PC-9 (cell line): ENCODE measurements at regions not wholly inside any gene's neighbourhood (a gene's known extent, or its start where the extent isn't known, plus 50 kb on each side); places are given as distances from the start of the nearest gene placed in this dataset.

Experiments
- BruUV-seq: library from RNA; stranded (reverse); fragments of 400-500 nt; replicated peaks from 2 replicates; lab custom pipeline; 2021; lab: Mats Ljungman, UMichigan
- CTCF ChIA-PET: fragments of 300-600 bp; sonication (Branson Sonifier 250); formaldehyde crosslinking; loops from one replicate; lab custom pipeline; 2022; ENCODE audit warnings: antibody characterized with exemption; lab: Charles Lee
- POLR2A ChIA-PET: fragments of 300-600 bp; sonication (Branson Sonifier 250); formaldehyde crosslinking; loops from one replicate; lab custom pipeline; 2022; ENCODE audit warnings: antibody characterized with exemption; ENCODE audit not compliant: unreplicated experiment; lab: Charles Lee
- DNase-seq, 2 experiments: peaks; one replicate each; pipeline versions ENCODE4 v3.0.0 to v3.0.0-alpha.2; 2015 to 2022; ENCODE audit warnings: mixed read lengths in 1 of 2
- H2AFZ ChIP-seq: fragments of 200-600 bp; sonication (generic); 2 replicates; pipeline ENCODE4 v1.8.1; 2017; ENCODE audit warnings: antibody characterized with exemption
- H3F3A ChIP-seq: fragments of 200-600 bp; sonication (generic); 2 replicates; pipeline ENCODE4 v1.8.1; 2017; ENCODE audit warnings: antibody characterized with exemption, mild to moderate bottlenecking, low read depth; ENCODE audit not compliant: insufficient read depth
- H3K27ac ChIP-seq: fragments of 200-600 bp; sonication (generic); 2 replicates; pipeline ENCODE4 v1.6.1; 2016; ENCODE audit warnings: mixed run types
- H3K27me3 ChIP-seq: fragments of 200-600 bp; sonication (generic); 2 replicates; pipeline ENCODE4 v1.6.1; 2016; ENCODE audit warnings: low read depth, mixed run types; ENCODE audit not compliant: insufficient read depth
- H3K36me3 ChIP-seq: fragments of 200-600 bp; sonication (generic); 2 replicates; pipeline ENCODE4 v1.6.1; 2016; ENCODE audit warnings: low read depth, mixed run types
- H3K4me1 ChIP-seq: fragments of 200-600 bp; sonication (generic); replicated peaks from 2 replicates; pipeline ENCODE4 v1.6.1; 2016; ENCODE audit warnings: mixed run types; ENCODE audit not compliant: insufficient read depth
- H3K4me2 ChIP-seq: fragments of 200-600 bp; sonication (generic); 2 replicates; pipeline ENCODE4 v1.6.1; 2017; ENCODE audit warnings: mixed run types
- H3K4me3 ChIP-seq: fragments of 200-600 bp; sonication (generic); 2 replicates; pipeline ENCODE4 v1.6.1; 2016; ENCODE audit warnings: mixed run types
- H3K79me2 ChIP-seq: fragments of 200-600 bp; sonication (generic); 2 replicates; pipeline ENCODE4 v1.6.1; 2017; ENCODE audit warnings: low read depth, mixed run types
- H3K9me2 ChIP-seq: fragments of 200-600 bp; sonication (generic); 2 replicates; pipeline ENCODE4 v1.8.1; 2017; ENCODE audit warnings: mild to moderate bottlenecking; ENCODE audit not compliant: insufficient read depth
- H3K9me3 ChIP-seq: fragments of 200-600 bp; sonication (generic); 2 replicates; pipeline ENCODE4 v1.8.1; 2016; ENCODE audit warnings: low read depth; ENCODE audit not compliant: insufficient read depth
- H4K20me1 ChIP-seq: fragments of 200-600 bp; sonication (generic); 2 replicates; pipeline ENCODE4 v1.8.1; 2017; ENCODE audit not compliant: insufficient read depth
- EZH2 ChIP-seq: fragments of 200-600 bp; sonication (generic); IDR thresholded peaks from 2 replicates; pipeline ENCODE4 v1.8.0; 2017; ENCODE audit warnings: antibody characterized with exemption, low read depth
- intact Hi-C: fragments of 100-400 bp; cut with micrococcal nuclease; formaldehyde crosslinking; loops from one replicate; pipeline ENCODE4 v1.10.0; 2022; ENCODE audit not compliant: unreplicated experiment
- TF ChIP-seq, protein P1 (sequence below): fragments of 200-600 bp; sonication (generic); conservative IDR thresholded peaks from 2 replicates; pipeline ENCODE4 v1.6.1; 2017; ENCODE audit warnings: mixed run types, antibody characterized with exemption, mild to moderate bottlenecking, moderate library complexity

DNA sequence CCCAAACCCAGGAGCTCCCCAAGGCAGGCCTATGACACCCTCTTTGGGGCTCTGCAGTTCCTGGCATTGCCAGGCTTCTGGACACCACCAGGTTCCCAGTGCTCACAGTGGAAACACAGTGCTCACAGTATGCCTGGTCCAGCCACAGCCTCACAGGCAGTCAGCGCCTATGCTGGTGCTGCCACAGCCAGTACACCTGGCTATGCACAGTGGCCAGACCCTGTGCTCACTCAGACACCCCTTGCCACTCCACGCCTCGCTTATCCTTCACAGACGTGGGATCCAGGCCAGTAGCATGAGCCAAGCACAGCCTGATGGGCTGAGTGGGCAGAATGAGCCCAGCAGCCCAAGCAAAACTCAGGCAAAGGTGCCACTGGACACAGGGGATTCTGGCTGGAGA is 579.2 kb upstream of the ADGRL2 start:
- TF ChIP-seq, protein P1, sequence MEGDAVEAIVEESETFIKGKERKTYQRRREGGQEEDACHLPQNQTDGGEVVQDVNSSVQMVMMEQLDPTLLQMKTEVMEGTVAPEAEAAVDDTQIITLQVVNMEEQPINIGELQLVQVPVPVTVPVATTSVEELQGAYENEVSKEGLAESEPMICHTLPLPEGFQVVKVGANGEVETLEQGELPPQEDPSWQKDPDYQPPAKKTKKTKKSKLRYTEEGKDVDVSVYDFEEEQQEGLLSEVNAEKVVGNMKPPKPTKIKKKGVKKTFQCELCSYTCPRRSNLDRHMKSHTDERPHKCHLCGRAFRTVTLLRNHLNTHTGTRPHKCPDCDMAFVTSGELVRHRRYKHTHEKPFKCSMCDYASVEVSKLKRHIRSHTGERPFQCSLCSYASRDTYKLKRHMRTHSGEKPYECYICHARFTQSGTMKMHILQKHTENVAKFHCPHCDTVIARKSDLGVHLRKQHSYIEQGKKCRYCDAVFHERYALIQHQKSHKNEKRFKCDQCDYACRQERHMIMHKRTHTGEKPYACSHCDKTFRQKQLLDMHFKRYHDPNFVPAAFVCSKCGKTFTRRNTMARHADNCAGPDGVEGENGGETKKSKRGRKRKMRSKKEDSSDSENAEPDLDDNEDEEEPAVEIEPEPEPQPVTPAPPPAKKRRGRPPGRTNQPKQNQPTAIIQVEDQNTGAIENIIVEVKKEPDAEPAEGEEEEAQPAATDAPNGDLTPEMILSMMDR = no peak
- no peak for TF ChIP-seq EZH2
- Histone ChIP-seq H3K36me3 (no peaks in the 10 kb centered on the region), H3K4me1 (no peaks in the 10 kb centered on the region), H3K4me2 (no peak overlapping the region), H3K9me2 (0 out of 2 replicates have a peak, but pooled peaks cover 2% of the 10 kb centered on the region), H3K79me2 (no peaks in the 10 kb centered on the region), H3K27ac (no peak overlapping the region), H2AFZ (no peak overlapping the region), H3K4me3 (no peak overlapping the region), H4K20me1 (no peaks in the 10 kb centered on the region), H3F3A (no peaks in the 10 kb centered on the region), H3K9me3 (no peaks in the 10 kb centered on the region), H3K27me3 (no peaks in the 10 kb centered on the region)
- intact Hi-C loops = no loop called here
- CTCF ChIA-PET = no interaction called here
- no peak for DNase-seq
- POLR2A ChIA-PET = no interaction called here
- no TSS peak for BruUV-seq

DNA sequence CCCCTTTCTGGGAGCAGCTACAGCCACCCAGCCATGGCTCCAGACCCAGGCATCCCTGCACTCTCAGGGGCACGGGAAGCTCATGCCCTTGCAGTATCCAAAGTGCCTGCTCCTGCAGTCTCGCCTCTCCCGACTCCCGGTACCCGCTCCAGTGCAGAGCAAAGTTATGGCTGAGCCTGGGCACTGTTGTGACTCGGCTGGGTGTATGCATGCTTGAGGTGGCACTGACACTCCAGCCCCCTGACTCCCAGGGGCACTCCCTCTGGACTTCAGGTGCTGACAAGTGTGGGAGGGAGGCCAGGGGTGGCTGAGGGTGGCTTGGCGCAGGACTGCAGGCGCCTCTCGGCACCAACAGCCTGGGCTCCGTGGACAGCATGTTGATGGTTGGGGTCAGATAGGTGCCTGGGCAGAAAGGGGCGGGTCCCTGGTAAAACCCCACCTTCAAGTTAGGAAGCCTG is 580.1 kb upstream of the ADGRL2 start:
- BruUV-seq = no TSS peak
- intact Hi-C loops = no loop called here
- no peaks in the 10 kb centered on the region for H3K9me3 ChIP-seq
- TF ChIP-seq, protein P1 = no peak
- TF ChIP-seq EZH2 = no peak
- H3F3A ChIP-seq = no peaks in the 10 kb centered on the region
- H3K36me3 ChIP-seq = no peaks in the 10 kb centered on the region
- H3K4me3 ChIP-seq = no peak overlapping the region
- H4K20me1 ChIP-seq = no peaks in the 10 kb centered on the region
- H3K4me1 ChIP-seq = no peaks in the 10 kb centered on the region
- ChIA-PET POLR2A (no interaction called here), CTCF (no interaction called here)
- H3K27ac ChIP-seq = no peak overlapping the region
- H2AFZ ChIP-seq = no peak overlapping the region
- H3K9me2 ChIP-seq = 0 out of 2 replicates have a peak, but pooled peaks cover 2% of the 10 kb centered on the region
- no peak overlapping the region for H3K4me2 ChIP-seq
- no peaks in the 10 kb centered on the region for H3K79me2 ChIP-seq
- no peaks in the 10 kb centered on the region for H3K27me3 ChIP-seq
- no peak for DNase-seq

DNA sequence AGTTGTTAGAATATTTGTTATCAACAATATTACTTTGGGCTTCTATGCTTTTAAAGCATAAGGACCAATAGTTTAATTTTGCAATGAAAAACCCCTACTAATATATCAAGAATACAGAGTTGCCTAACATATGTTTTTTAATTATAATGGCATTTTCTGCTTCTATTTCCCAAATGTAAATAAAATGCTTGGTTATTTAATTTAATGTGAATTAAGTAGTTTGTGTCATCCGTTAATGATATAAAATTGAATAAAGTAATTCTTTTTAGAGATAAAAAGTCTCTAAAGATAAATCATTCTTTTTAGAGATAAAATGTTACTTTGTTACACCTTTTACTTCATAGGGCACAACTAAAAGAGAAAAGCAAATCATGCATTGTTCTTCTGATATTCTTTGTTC is 583.7 kb upstream of the ADGRL2 start:
- Histone ChIP-seq H3K4me3 (no peak overlapping the region), H3K27ac (no peak overlapping the region), H3K27me3 (no peaks in the 10 kb centered on the region), H3K79me2 (no peaks in the 10 kb centered on the region), H3K4me1 (no peaks in the 10 kb centered on the region), H2AFZ (no peak overlapping the region), H4K20me1 (no peaks in the 10 kb centered on the region), H3K36me3 (no peaks in the 10 kb centered on the region), H3K9me2 (0 out of 2 replicates have a peak, but pooled peaks cover 2% of the 10 kb centered on the region), H3K9me3 (no peaks in the 10 kb centered on the region), H3F3A (no peaks in the 10 kb centered on the region), H3K4me2 (no peak overlapping the region)
- no peak for DNase-seq
- intact Hi-C loops = no loop called here
- CTCF ChIA-PET = no interaction called here
- no TSS peak for BruUV-seq
- no peak for TF ChIP-seq EZH2
- TF ChIP-seq, protein P1 = no peak
- POLR2A ChIA-PET = no interaction called here
